ENCODE measurements at regions not wholly inside any gene's neighbourhood (a gene's known extent, or its start where the extent isn't known, plus 50 kb on each side); places are given as distances from the start of the nearest gene placed in this dataset.

GRCh38 chr1:175890958-175891357 lies 147.6 kb upstream of the TNR start:
- H3K4me2 ChIP-seq = no peak overlapping the region
- no peaks in the 10 kb centered on the region for H3K36me3 ChIP-seq (replicated peaks; ENCODE audit: insufficient read depth, low read depth)
- H3K27ac ChIP-seq = no peak overlapping the region
- no peak for TF ChIP-seq EZH2phosphoT487 (IDR thresholded peaks at IDR 0.05; ENCODE audit: low read depth, severe bottlenecking, unreplicated experiment)
- no peak for TF ChIP-seq EZH2 (IDR thresholded peaks at IDR 0.05; ENCODE audit: borderline replicate concordance)
- TF ChIP-seq, protein P1, sequence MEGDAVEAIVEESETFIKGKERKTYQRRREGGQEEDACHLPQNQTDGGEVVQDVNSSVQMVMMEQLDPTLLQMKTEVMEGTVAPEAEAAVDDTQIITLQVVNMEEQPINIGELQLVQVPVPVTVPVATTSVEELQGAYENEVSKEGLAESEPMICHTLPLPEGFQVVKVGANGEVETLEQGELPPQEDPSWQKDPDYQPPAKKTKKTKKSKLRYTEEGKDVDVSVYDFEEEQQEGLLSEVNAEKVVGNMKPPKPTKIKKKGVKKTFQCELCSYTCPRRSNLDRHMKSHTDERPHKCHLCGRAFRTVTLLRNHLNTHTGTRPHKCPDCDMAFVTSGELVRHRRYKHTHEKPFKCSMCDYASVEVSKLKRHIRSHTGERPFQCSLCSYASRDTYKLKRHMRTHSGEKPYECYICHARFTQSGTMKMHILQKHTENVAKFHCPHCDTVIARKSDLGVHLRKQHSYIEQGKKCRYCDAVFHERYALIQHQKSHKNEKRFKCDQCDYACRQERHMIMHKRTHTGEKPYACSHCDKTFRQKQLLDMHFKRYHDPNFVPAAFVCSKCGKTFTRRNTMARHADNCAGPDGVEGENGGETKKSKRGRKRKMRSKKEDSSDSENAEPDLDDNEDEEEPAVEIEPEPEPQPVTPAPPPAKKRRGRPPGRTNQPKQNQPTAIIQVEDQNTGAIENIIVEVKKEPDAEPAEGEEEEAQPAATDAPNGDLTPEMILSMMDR (IDR thresholded peaks at IDR 0.05; ENCODE audit: poor library complexity) = no peak
- H3K9me3 ChIP-seq (ENCODE audit: low read depth) = no peaks in the 10 kb centered on the region
- no peaks in the 10 kb centered on the region for H3K27me3 ChIP-seq
- no peak for DNase-seq (ENCODE audit: low spot score)
- H3K4me3 ChIP-seq = no peak overlapping the region
- H3K9me2 ChIP-seq (replicated peaks; ENCODE audit: insufficient read depth) = no peaks in the 10 kb centered on the region
- H3K4me1 ChIP-seq (ENCODE audit: insufficient read depth) = no peaks in the 10 kb centered on the region
- no peak overlapping the region for H2AFZ ChIP-seq
- no peaks in the 10 kb centered on the region for H3K79me2 ChIP-seq
- H4K20me1 ChIP-seq (ENCODE audit: insufficient read depth, poor library complexity, severe bottlenecking) = no peaks in the 10 kb centered on the region
- WGBS (ENCODE audit: low lambda C conversion rate, missing lambda C conversion rate) = 90% methylated on average over 7 of the region's 7 CpGs

- H3K4me3 ChIP-seq = no peak overlapping the region
- no peaks in the 10 kb centered on the region for H3K9me2 ChIP-seq (replicated peaks; ENCODE audit: insufficient read depth)
These were observed 146.5 kb upstream of the TNR start for GRCh38 chr1:175889848-175890247.

GRCh38 chr1:175888996-175889395 lies 145.6 kb upstream of the TNR start:
- no peaks in the 10 kb centered on the region for H3K9me3 ChIP-seq (ENCODE audit: low read depth)
- no peaks in the 10 kb centered on the region for H3K27me3 ChIP-seq
- H3K4me2 ChIP-seq = no peak overlapping the region
- H3K36me3 ChIP-seq (replicated peaks; ENCODE audit: insufficient read depth, low read depth) = no peaks in the 10 kb centered on the region
- no peak overlapping the region for H3K4me3 ChIP-seq
- no peaks in the 10 kb centered on the region for H3K4me1 ChIP-seq (ENCODE audit: insufficient read depth)
- no peak overlapping the region for H2AFZ ChIP-seq
- no peak overlapping the region for H3K27ac ChIP-seq
- no peak for DNase-seq (ENCODE audit: low spot score)
- WGBS (ENCODE audit: low lambda C conversion rate, missing lambda C conversion rate) = 83% methylated on average over 2 of the region's 2 CpGs
- no peaks in the 10 kb centered on the region for H4K20me1 ChIP-seq (ENCODE audit: insufficient read depth, poor library complexity, severe bottlenecking)
- no peaks in the 10 kb centered on the region for H3K9me2 ChIP-seq (replicated peaks; ENCODE audit: insufficient read depth)
- TF ChIP-seq EZH2phosphoT487 (IDR thresholded peaks at IDR 0.05; ENCODE audit: low read depth, severe bottlenecking, unreplicated experiment) (no peak), EZH2 (IDR thresholded peaks at IDR 0.05; ENCODE audit: borderline replicate concordance) (no peak)
- TF ChIP-seq, protein P1 (IDR thresholded peaks at IDR 0.05; ENCODE audit: poor library complexity) = no peak
- no peaks in the 10 kb centered on the region for H3K79me2 ChIP-seq

More at GRCh38 chr1:175889848-175890247, 146.5 kb upstream of the TNR start:
- H3K36me3 ChIP-seq (replicated peaks; ENCODE audit: insufficient read depth, low read depth) = no peaks in the 10 kb centered on the region
- H3K4me1 ChIP-seq (ENCODE audit: insufficient read depth) = no peaks in the 10 kb centered on the region
- H3K27ac ChIP-seq = no peak overlapping the region
- 93% methylated on average over 2 of the region's 2 CpGs for WGBS (ENCODE audit: low lambda C conversion rate, missing lambda C conversion rate)
- H3K79me2 ChIP-seq = no peaks in the 10 kb centered on the region
- no peaks in the 10 kb centered on the region for H3K9me3 ChIP-seq (ENCODE audit: low read depth)
- H4K20me1 ChIP-seq (ENCODE audit: insufficient read depth, poor library complexity, severe bottlenecking) = no peaks in the 10 kb centered on the region
- no peaks in the 10 kb centered on the region for H3K27me3 ChIP-seq
- H2AFZ ChIP-seq = no peak overlapping the region
- no peak for DNase-seq (ENCODE audit: low spot score)
- no peak overlapping the region for H3K4me2 ChIP-seq
- TF ChIP-seq, protein P1 (IDR thresholded peaks at IDR 0.05; ENCODE audit: poor library complexity) = no peak
- TF ChIP-seq EZH2phosphoT487 (IDR thresholded peaks at IDR 0.05; ENCODE audit: low read depth, severe bottlenecking, unreplicated experiment) (no peak), EZH2 (IDR thresholded peaks at IDR 0.05; ENCODE audit: borderline replicate concordance) (no peak)

DNA sequence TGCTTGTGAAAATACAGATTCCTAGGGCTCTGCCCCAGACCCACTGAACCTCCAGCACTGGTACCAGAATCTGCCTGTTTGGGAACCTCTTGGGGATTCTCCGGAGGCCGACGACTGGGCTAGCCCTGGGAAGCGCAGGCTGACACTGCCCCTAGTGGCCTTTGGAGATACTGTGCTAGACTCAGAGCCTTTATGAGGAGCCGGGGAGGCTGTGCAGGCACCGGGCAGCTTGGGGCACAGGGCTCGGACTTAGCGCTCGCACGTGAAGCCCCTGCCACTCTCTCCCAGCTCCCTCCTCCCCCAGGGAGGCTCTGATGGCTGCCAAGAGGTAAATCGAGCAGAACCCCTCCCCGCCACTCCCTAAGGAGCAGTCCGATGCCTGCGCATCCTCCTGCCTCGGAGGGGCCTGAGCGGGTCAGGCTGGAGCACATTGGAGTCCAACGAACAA lies 144.6 kb upstream of the TNR start:
- H2AFZ ChIP-seq = no peak overlapping the region

More for the DNA sequence above, 144.6 kb upstream of the TNR start:
- Histone ChIP-seq H3K9me2 (replicated peaks; ENCODE audit: insufficient read depth) (no peaks in the 10 kb centered on the region), H3K4me3 (no peak overlapping the region), H3K4me2 (no peak overlapping the region), H3K79me2 (no peaks in the 10 kb centered on the region), H3K27ac (no peak overlapping the region), H3K36me3 (replicated peaks; ENCODE audit: insufficient read depth, low read depth) (no peaks in the 10 kb centered on the region), H3K9me3 (ENCODE audit: low read depth) (no peaks in the 10 kb centered on the region), H3K4me1 (ENCODE audit: insufficient read depth) (no peaks in the 10 kb centered on the region), H4K20me1 (ENCODE audit: insufficient read depth, poor library complexity, severe bottlenecking) (no peaks in the 10 kb centered on the region), H3K27me3 (no peaks in the 10 kb centered on the region)
- 34% methylated on average over 16 of the region's 17 CpGs for WGBS (ENCODE audit: low lambda C conversion rate, missing lambda C conversion rate)
- TF ChIP-seq, protein P1 (IDR thresholded peaks at IDR 0.05; ENCODE audit: poor library complexity) = peak; percentile 79
- TF ChIP-seq EZH2 (IDR thresholded peaks at IDR 0.05; ENCODE audit: borderline replicate concordance) (no peak), EZH2phosphoT487 (IDR thresholded peaks at IDR 0.05; ENCODE audit: low read depth, severe bottlenecking, unreplicated experiment) (no peak)
- DNase-seq (ENCODE audit: low spot score) = peak; percentile 85

All from hepatocyte (in vitro differentiated cells).